K562 (cell line): ENCODE measurements at regions not wholly inside any gene's neighbourhood (a gene's known extent, or its start where the extent isn't known, plus 50 kb on each side); places are given as distances from the start of the nearest gene placed in this dataset.

Source experiments
- KAT2B ChIP-seq: IDR thresholded peaks from one replicate; pipeline ENCODE4 v1.6.1; 2012; ENCODE audit warnings: low read depth, mild to moderate bottlenecking, control low read depth, inconsistent platforms, low read length, moderate library complexity
- POLR2H ChIP-seq: IDR thresholded peaks from 2 replicates; pipeline ENCODE4 v1.6.1; 2016; ENCODE audit warnings: missing genetic modification characterization, low read depth, mild to moderate bottlenecking, control low read depth, missing compliant biosample characterization, moderate library complexity
- TF ChIP-seq, protein P1 (sequence below): sonication (generic); formaldehyde crosslinking; IDR thresholded peaks from 2 replicates; pipeline ENCODE4 v1.9.0; 2022; ENCODE audit warnings: mild to moderate bottlenecking, missing genetic modification reagents

DNA sequence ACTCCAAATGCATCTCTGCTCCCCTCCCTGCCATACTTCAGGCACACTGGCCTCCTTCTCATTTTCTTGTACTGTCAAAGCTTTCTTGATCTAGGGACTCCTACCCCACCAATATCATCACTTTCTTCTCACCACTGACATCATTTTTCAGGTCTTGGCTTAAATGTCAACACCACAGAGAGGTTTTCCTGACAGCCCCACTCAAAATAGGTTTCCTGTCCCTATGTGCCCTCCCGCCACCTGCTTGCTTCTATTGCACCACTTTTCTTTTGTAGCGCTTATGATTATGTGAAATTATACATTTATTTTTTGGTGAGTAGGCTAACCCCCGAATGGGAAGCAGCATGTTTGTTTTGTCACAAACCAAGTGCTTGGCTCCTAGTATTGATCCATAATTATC is 164.6 kb downstream of the NDFIP2 start:
- TF ChIP-seq KAT2B (no peak), POLR2H (no peak)
- TF ChIP-seq, protein P1, sequence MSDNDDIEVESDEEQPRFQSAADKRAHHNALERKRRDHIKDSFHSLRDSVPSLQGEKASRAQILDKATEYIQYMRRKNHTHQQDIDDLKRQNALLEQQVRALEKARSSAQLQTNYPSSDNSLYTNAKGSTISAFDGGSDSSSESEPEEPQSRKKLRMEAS, result no peak
